Large intestine (tissue), 3 donors: ENCODE measurements at regions not wholly inside any gene's neighbourhood (a gene's known extent, or its start where the extent isn't known, plus 50 kb on each side); places are given as distances from the start of the nearest gene placed in this dataset.

Experiments used
- DNase-seq, 2 donors: peaks; one replicate each; pipeline versions ENCODE4 v3.0.0 to v3.0.0-alpha.2; 2013
- H3K27ac ChIP-seq: one replicate; pipeline ENCODE4 v1.5.1; 2013; ENCODE audit warnings: low read length
- H3K27me3 ChIP-seq: 2 replicates; pipeline ENCODE4 v1.6.1; 2013; ENCODE audit warnings: low read length; ENCODE audit not compliant: control insufficient read depth, insufficient read depth
- H3K36me3 ChIP-seq: 2 replicates; pipeline ENCODE4 v1.6.1; 2013; ENCODE audit warnings: low read length; ENCODE audit not compliant: control insufficient read depth, insufficient read depth
- H3K4me1 ChIP-seq: one replicate; pipeline ENCODE4 v1.6.1; 2013; ENCODE audit warnings: low read length; ENCODE audit not compliant: control insufficient read depth, insufficient read depth
- H3K4me3 ChIP-seq: one replicate; pipeline ENCODE4 v1.5.1; 2013; ENCODE audit warnings: low read length
- H3K9me3 ChIP-seq: one replicate; pipeline ENCODE4 v1.6.1; 2013; ENCODE audit warnings: mild to moderate bottlenecking, low read depth, low read length, moderate library complexity; ENCODE audit not compliant: control insufficient read depth
- WGBS: methylation state at CpG from one replicate; pipeline ENCODE4 v1.1.5; 2013; ENCODE audit warnings: low lambda C conversion rate; ENCODE audit not compliant: insufficient coverage; 5-methylcytosine and 5-hydroxymethylcytosine counted together

- H3K36me3 ChIP-seq, result no peaks in the 10 kb centered on the region
- H3K4me1 ChIP-seq, result no peaks in the 10 kb centered on the region
- H3K4me3 ChIP-seq, result no peak overlapping the region
- no peak overlapping the region for H3K27ac ChIP-seq
- no CpG with 5 or more reads among the region's 8 CpGs for WGBS
- no peaks in the 10 kb centered on the region for H3K27me3 ChIP-seq
- DNase-seq, result no peak
- H3K9me3 ChIP-seq, result no peaks in the 10 kb centered on the region
Measured at GRCh38 chr22:48234011-48234410, 1471.6 kb downstream of the TBC1D22A start.

GRCh38 chr22:48233586-48233985 lies 1471.1 kb downstream of the TBC1D22A start:
- no peak overlapping the region for H3K27ac ChIP-seq
- no peak for DNase-seq
- H3K36me3 ChIP-seq, result no peaks in the 10 kb centered on the region
- no peaks in the 10 kb centered on the region for H3K4me1 ChIP-seq
- H3K4me3 ChIP-seq, result no peak overlapping the region
- H3K9me3 ChIP-seq, result no peaks in the 10 kb centered on the region
- no peaks in the 10 kb centered on the region for H3K27me3 ChIP-seq
- 100% methylated on average over 1 of the region's 1 CpG for WGBS

GRCh38 chr22:48228468-48228867 lies 1466.0 kb downstream of the TBC1D22A start:
- Histone ChIP-seq H3K27me3 (no peaks in the 10 kb centered on the region), H3K4me1 (no peaks in the 10 kb centered on the region), H3K36me3 (no peaks in the 10 kb centered on the region), H3K4me3 (no peak overlapping the region), H3K9me3 (no peaks in the 10 kb centered on the region), H3K27ac (no peak overlapping the region)
- no CpG with 5 or more reads among the region's 5 CpGs for WGBS
- no peak for DNase-seq

DNA sequence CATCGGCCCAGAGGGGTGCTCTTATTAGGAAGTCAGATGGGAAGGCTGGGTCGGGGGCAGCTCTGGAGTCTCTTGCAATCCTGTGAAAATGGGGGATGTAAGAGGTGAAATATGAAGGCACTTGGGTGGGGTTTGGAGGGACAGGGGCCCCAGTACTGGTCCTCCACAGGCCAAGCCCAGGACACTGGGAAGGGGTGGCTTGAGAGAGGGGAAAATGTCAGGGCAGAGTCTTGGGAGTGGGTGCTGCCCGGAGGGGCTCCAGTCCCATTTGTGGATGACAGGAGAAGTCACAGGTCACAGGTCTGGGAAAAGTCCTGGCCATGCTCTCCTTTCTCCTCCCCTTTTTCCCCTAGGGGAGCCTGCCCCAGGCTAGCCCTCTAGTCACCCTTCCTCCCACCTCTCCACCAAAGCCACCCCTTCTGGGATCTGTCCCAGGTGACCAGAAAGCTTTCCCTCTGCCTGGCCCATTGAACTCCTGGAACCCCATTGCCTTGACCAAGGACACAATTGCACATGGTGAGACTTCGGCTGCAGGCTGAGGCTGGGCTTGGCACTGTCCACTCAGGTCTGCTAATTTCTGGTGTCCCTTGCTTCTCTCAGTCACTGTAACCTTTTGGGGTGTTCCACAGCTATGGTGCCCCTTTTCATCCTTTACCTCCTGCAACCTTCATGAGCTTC lies 1465.0 kb downstream of the TBC1D22A start:
- no peak overlapping the region for H3K4me3 ChIP-seq
- WGBS, result no CpG with 5 or more reads among the region's 4 CpGs
- no peaks in the 10 kb centered on the region for H3K4me1 ChIP-seq
- DNase-seq, result no peak
- no peaks in the 10 kb centered on the region for H3K36me3 ChIP-seq
- no peak overlapping the region for H3K27ac ChIP-seq
- H3K27me3 ChIP-seq, result no peaks in the 10 kb centered on the region
- no peaks in the 10 kb centered on the region for H3K9me3 ChIP-seq

GRCh38 chr22:48226026-48227013 lies 1463.9 kb downstream of the TBC1D22A start:
- Histone ChIP-seq H3K9me3 (no peaks in the 10 kb centered on the region), H3K36me3 (no peaks in the 10 kb centered on the region), H3K27me3 (no peaks in the 10 kb centered on the region), H3K4me3 (no peak overlapping the region), H3K4me1 (no peaks in the 10 kb centered on the region), H3K27ac (no peak overlapping the region)
- no peak for DNase-seq
- no CpG with 5 or more reads among the region's 23 CpGs for WGBS

- H3K4me1 ChIP-seq, result no peaks in the 10 kb centered on the region
- no peak for DNase-seq
- no peaks in the 10 kb centered on the region for H3K36me3 ChIP-seq
- H3K27ac ChIP-seq, result no peak overlapping the region
- no peak overlapping the region for H3K4me3 ChIP-seq
- no peaks in the 10 kb centered on the region for H3K27me3 ChIP-seq
- no CpG with 5 or more reads among the region's 5 CpGs for WGBS
- H3K9me3 ChIP-seq, result no peaks in the 10 kb centered on the region
Measured at GRCh38 chr22:48224332-48224731, 1461.9 kb downstream of the TBC1D22A start.

DNA sequence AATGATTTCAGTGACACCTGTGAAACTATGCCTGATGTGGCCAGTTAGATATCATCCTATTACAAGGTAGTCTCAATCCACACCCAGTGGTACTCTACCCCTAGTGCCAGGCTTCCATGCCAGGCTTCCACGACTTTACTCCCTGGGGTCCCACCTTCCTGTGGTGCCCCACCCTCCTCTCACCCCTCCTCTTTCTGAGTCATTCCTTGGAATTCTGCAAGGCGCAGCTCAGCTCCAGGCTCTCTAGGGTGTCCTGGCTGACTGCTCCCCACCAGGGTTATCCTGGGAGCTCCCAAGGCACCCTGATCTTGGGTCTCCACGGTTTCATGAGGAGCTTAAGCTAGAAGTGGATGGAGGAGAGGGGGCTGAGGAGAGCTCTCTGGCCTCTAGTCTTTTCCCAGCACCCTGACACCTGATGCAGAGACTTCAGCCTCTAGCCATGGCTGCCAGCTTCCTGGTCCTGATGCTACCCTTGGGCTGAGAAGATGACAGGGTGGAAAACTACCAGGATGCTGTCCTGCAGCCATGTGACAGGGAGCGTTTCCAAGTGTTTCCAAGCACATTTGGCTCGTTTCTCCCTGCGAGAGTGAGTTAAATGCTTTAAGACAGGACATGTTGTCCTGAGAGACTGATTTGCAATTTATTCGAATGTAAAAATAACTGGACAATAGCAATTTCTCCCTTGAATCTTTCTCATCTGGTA lies 1461.2 kb downstream of the TBC1D22A start:
- H3K27me3 ChIP-seq, result no peaks in the 10 kb centered on the region
- no peaks in the 10 kb centered on the region for H3K9me3 ChIP-seq
- H3K4me1 ChIP-seq, result no peaks in the 10 kb centered on the region
- WGBS, result 100% methylated on average over 1 of the region's 7 CpGs
- no peaks in the 10 kb centered on the region for H3K36me3 ChIP-seq
- no peak for DNase-seq
- no peak overlapping the region for H3K4me3 ChIP-seq
- H3K27ac ChIP-seq, result no peak overlapping the region

DNA sequence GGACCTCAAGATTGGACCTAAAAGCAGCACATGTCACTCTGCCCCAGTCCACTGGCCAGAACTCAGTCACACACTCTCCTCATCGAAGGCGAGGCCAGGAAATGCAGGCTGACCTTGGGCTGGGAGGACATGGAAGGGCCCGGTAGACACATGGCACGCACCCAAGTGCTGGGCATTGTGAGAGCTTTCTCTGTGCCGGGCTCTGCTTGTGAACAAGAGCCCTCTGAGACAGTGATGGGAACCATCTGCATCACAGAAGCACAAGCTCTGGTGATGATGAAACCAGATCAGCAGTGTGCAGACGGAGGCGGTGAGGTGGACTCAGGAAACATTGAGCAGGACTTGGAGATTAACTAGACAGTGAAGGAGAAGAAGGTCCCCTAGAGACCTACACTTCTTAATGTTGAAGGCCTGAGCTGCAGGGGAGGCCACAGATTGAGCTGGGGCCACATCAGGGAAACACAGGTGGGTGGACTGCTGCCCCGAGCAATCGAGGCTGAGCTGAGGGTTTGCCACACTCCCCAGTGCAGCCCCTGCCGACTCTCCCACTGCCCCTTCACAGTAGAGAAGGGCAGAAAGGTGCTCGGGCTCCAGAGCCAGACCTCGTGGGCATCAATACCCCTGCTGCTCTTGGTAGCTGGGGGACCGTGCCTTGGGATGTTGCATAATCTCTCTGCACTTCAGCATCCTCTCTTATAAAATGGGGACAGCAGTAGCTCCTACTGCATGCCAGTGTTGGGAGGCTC lies 1460.5 kb downstream of the TBC1D22A start:
- no peaks in the 10 kb centered on the region for H3K36me3 ChIP-seq
- H3K27ac ChIP-seq, result no peak overlapping the region
- WGBS, result no CpG with 5 or more reads among the region's 13 CpGs
- H3K4me3 ChIP-seq, result no peak overlapping the region
- DNase-seq, result no peak
- no peaks in the 10 kb centered on the region for H3K27me3 ChIP-seq
- no peaks in the 10 kb centered on the region for H3K4me1 ChIP-seq
- no peaks in the 10 kb centered on the region for H3K9me3 ChIP-seq

- Histone ChIP-seq H3K4me3 (no peak overlapping the region), H3K36me3 (no peaks in the 10 kb centered on the region), H3K27ac (no peak overlapping the region), H3K27me3 (no peaks in the 10 kb centered on the region), H3K9me3 (no peaks in the 10 kb centered on the region), H3K4me1 (no peaks in the 10 kb centered on the region)
- WGBS, result no CpG with 5 or more reads among the region's 7 CpGs
- no peak for DNase-seq
Measured at GRCh38 chr22:48218889-48219420, 1456.5 kb downstream of the TBC1D22A start.
